Ascending aorta (tissue), 2 donors: ENCODE measurements at regions not wholly inside any gene's neighbourhood (a gene's known extent, or its start where the extent isn't known, plus 50 kb on each side); places are given as distances from the start of the nearest gene placed in this dataset.

Source experiments
- DNase-seq, 2 donors: peaks; one replicate each; pipeline ENCODE4 v3.0.0-alpha.2; 2019; ENCODE audit warnings: low spot score in 2 of 2
- H3K27ac ChIP-seq, 2 donors: fragments of 200-600 bp; sonication (generic); one replicate each; pipeline ENCODE4 v1.5.1; 2016 to 2017; ENCODE audit warnings: mild to moderate bottlenecking in 1 of 2
- H3K27me3 ChIP-seq: fragments of 200-600 bp; sonication (generic); one replicate; pipeline ENCODE4 v1.5.1; 2017
- H3K36me3 ChIP-seq, 2 donors: fragments of 200-600 bp; sonication (generic); one replicate each; pipeline ENCODE4 v1.5.1; 2016
- H3K4me1 ChIP-seq, 2 donors: fragments of 200-600 bp; sonication (generic); one replicate each; pipeline ENCODE4 v1.5.1; 2016 to 2017; ENCODE audit warnings: mild to moderate bottlenecking in 1 of 2
- H3K4me3 ChIP-seq, 2 donors: fragments of 200-600 bp; sonication (generic); one replicate each; pipeline ENCODE4 v1.5.1; 2016 to 2017; ENCODE audit warnings: mild to moderate bottlenecking in 1 of 2
- H3K9me3 ChIP-seq, 2 donors: fragments of 200-600 bp; sonication (generic); one replicate each; pipeline ENCODE4 v1.5.1; 2016
- CTCF ChIP-seq, 3 experiments: fragments of 200-600 bp in 2 of 3; fragments of 450-650 bp in 1 of 3; sonication (generic) in 2 of 3; IDR thresholded peaks; one replicate each; pipeline ENCODE4 v1.5.1; 2016 to 2019; ENCODE audit warnings: antibody characterized with exemption in 3 of 3, mild to moderate bottlenecking in 1 of 3, moderate library complexity in 1 of 3
- intact Hi-C: fragments of 100-400 bp; cut with DNase I; formaldehyde crosslinking; loops from one replicate; pipeline ENCODE4 v1.15.1; 2023

GRCh38 chr5:68932830-68933434 lies 160.9 kb upstream of the SLC30A5 start:
- DNase-seq, result no peak
- H3K4me3 ChIP-seq, result no peak overlapping the region

GRCh38 chr5:68942169-68942568 lies 151.6 kb upstream of the SLC30A5 start:
- no peak for TF ChIP-seq CTCF (IDR thresholded peaks at IDR 0.05)
- Histone ChIP-seq H3K9me3 (no peaks in the 10 kb centered on the region), H3K36me3 (no peaks in the 10 kb centered on the region), H3K27ac (no peak overlapping the region), H3K4me1 (no peaks in the 10 kb centered on the region), H3K27me3 (no peaks in the 10 kb centered on the region), H3K4me3 (no peak overlapping the region)
- DNase-seq, result no peak
- intact Hi-C loops, result no loop called here

More at GRCh38 chr5:68932830-68933434, 160.9 kb upstream of the SLC30A5 start:
- peaks cover 0 to 5% of the 10 kb centered on the region in 2 donors for H3K9me3 ChIP-seq
- H3K27ac ChIP-seq, result no peak overlapping the region
- intact Hi-C loops, result no loop called here
- no peaks in the 10 kb centered on the region for H3K4me1 ChIP-seq
- H3K27me3 ChIP-seq, result no peaks in the 10 kb centered on the region
- TF ChIP-seq CTCF (IDR thresholded peaks at IDR 0.05), result no peak
- no peaks in the 10 kb centered on the region for H3K36me3 ChIP-seq

GRCh38 chr5:68946728-68947127 lies 147.1 kb upstream of the SLC30A5 start:
- Histone ChIP-seq H3K4me3 (no peak overlapping the region), H3K36me3 (no peaks in the 10 kb centered on the region), H3K4me1 (no peaks in the 10 kb centered on the region), H3K27ac (no peak overlapping the region), H3K9me3 (no peaks in the 10 kb centered on the region), H3K27me3 (no peaks in the 10 kb centered on the region)
- intact Hi-C loops, result no loop called here
- DNase-seq, result no peak
- TF ChIP-seq CTCF (IDR thresholded peaks at IDR 0.05), result no peak

- H3K4me1 ChIP-seq, result no peaks in the 10 kb centered on the region
- H3K27me3 ChIP-seq, result no peaks in the 10 kb centered on the region
- H3K9me3 ChIP-seq, result no peaks in the 10 kb centered on the region
- TF ChIP-seq CTCF (IDR thresholded peaks at IDR 0.05), result no peak
- H3K27ac ChIP-seq, result no peak overlapping the region
- no peak for DNase-seq
- H3K36me3 ChIP-seq, result no peaks in the 10 kb centered on the region
- intact Hi-C loops, result no loop called here
- H3K4me3 ChIP-seq, result no peak overlapping the region
These were observed 145.8 kb upstream of the SLC30A5 start for GRCh38 chr5:68947986-68948385.

- H3K4me3 ChIP-seq, result no peak overlapping the region
- H3K27me3 ChIP-seq, result no peaks in the 10 kb centered on the region
- TF ChIP-seq CTCF (IDR thresholded peaks at IDR 0.05), result no peak
- H3K9me3 ChIP-seq, result no peaks in the 10 kb centered on the region
- intact Hi-C loops, result no loop called here
- DNase-seq, result no peak
- no peaks in the 10 kb centered on the region for H3K4me1 ChIP-seq
- H3K27ac ChIP-seq, result no peak overlapping the region
- no peaks in the 10 kb centered on the region for H3K36me3 ChIP-seq
These were observed 144.6 kb upstream of the SLC30A5 start for GRCh38 chr5:68949256-68949655.

GRCh38 chr5:68949711-68950110 lies 144.1 kb upstream of the SLC30A5 start:
- no peak for DNase-seq
- H3K36me3 ChIP-seq, result no peaks in the 10 kb centered on the region
- H3K9me3 ChIP-seq, result no peaks in the 10 kb centered on the region
- no peak for TF ChIP-seq CTCF (IDR thresholded peaks at IDR 0.05)
- no peak overlapping the region for H3K4me3 ChIP-seq
- intact Hi-C loops, result no loop called here
- no peaks in the 10 kb centered on the region for H3K4me1 ChIP-seq
- no peak overlapping the region for H3K27ac ChIP-seq
- H3K27me3 ChIP-seq, result no peaks in the 10 kb centered on the region
